Neural progenitor cell (in vitro differentiated cells): ENCODE measurements at regions not wholly inside any gene's neighbourhood (a gene's known extent, or its start where the extent isn't known, plus 50 kb on each side); places are given as distances from the start of the nearest gene placed in this dataset.

Source experiments
- EZH2 ChIP-seq: fragments of 200-600 bp; sonication (generic); IDR thresholded peaks from 2 replicates; pipeline ENCODE4 v1.6.1; 2017; ENCODE audit warnings: antibody characterized with exemption, mild to moderate bottlenecking, moderate library complexity
- EZH2phosphoT487 ChIP-seq: fragments of 200-600 bp; sonication (generic); IDR thresholded peaks from 2 replicates; pipeline ENCODE4 v1.6.1; 2017; ENCODE audit warnings: antibody characterized with exemption
- TF ChIP-seq, protein P1 (sequence below): fragments of 200-600 bp; sonication (generic); IDR thresholded peaks from 2 replicates; pipeline ENCODE4 v1.5.1; 2017; ENCODE audit warnings: antibody characterized with exemption, mild to moderate bottlenecking

DNA sequence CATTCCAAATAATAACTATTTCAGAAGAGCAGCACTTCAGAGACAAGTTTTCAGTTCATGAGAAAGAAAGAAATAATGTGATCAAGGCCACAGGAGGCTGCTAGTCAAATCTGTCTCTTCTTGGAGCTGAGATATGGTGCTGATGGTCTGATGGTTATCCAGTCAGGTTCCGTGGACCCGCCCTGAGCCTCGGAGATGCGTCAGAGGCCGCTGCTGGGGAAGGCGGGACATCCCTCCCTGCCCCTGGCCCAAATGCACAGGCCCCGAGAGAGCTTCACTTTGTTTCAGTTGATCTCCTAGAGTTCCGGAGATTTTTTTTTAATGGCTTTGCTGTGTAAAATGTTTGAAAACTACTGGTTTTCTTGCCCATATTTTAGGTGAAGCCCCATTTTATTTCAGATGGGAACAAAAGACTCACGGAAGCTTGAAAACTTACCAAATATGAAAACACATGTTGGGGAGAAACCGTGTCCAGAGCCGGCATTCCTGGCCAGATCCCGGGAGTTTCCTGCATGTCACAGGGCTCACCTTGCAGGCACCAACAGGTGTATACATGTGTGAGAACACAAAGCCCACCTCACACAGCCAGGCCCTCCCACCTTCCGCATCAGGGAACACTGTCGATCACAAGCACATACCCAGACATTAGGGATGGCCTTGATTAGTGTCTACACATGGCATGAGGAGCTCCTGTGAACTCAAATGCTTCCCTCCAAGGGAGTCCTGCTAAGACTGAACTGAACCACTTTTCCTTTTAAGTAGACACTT lies 499.0 kb downstream of the TCERG1L start:
- TF ChIP-seq, protein P1, sequence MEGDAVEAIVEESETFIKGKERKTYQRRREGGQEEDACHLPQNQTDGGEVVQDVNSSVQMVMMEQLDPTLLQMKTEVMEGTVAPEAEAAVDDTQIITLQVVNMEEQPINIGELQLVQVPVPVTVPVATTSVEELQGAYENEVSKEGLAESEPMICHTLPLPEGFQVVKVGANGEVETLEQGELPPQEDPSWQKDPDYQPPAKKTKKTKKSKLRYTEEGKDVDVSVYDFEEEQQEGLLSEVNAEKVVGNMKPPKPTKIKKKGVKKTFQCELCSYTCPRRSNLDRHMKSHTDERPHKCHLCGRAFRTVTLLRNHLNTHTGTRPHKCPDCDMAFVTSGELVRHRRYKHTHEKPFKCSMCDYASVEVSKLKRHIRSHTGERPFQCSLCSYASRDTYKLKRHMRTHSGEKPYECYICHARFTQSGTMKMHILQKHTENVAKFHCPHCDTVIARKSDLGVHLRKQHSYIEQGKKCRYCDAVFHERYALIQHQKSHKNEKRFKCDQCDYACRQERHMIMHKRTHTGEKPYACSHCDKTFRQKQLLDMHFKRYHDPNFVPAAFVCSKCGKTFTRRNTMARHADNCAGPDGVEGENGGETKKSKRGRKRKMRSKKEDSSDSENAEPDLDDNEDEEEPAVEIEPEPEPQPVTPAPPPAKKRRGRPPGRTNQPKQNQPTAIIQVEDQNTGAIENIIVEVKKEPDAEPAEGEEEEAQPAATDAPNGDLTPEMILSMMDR = no peak
- TF ChIP-seq EZH2 = no peak
- no peak for TF ChIP-seq EZH2phosphoT487
